Liver (tissue), 3 donors: ENCODE measurements at regions not wholly inside any gene's neighbourhood (a gene's known extent, or its start where the extent isn't known, plus 50 kb on each side); places are given as distances from the start of the nearest gene placed in this dataset.

Experiments used
- FOXA1 ChIP-seq: IDR thresholded peaks from 2 replicates; pipeline ENCODE4 v1.6.1; 2016; ENCODE audit warnings: antibody characterized with exemption
- GABPA ChIP-seq, 2 donors: IDR thresholded peaks in 1 of 2; conservative IDR thresholded peaks in 1 of 2; 2 replicates each; pipeline ENCODE4 v1.6.1; 2016; ENCODE audit warnings: antibody characterized with exemption in 2 of 2, mild to moderate bottlenecking in 1 of 2, moderate library complexity in 1 of 2
- HNF4A ChIP-seq, 2 donors: conservative IDR thresholded peaks; 2 replicates each; pipeline ENCODE4 v1.6.1; 2016; ENCODE audit warnings: antibody characterized with exemption in 2 of 2, mild to moderate bottlenecking in 2 of 2
- JUND ChIP-seq, 2 donors: IDR thresholded peaks; 2 replicates each; pipeline ENCODE4 v1.6.1; 2016; ENCODE audit warnings: antibody characterized with exemption in 2 of 2
- RAD21 ChIP-seq, 2 donors: IDR thresholded peaks; 2 replicates each; pipeline ENCODE4 v1.6.1; 2016; ENCODE audit warnings: antibody characterized with exemption in 2 of 2, mild to moderate bottlenecking in 2 of 2
- RXRA ChIP-seq, 2 donors: IDR thresholded peaks; 2 replicates each; pipeline ENCODE4 v1.6.1; 2017 to 2018; ENCODE audit warnings: antibody characterized with exemption in 2 of 2, mild to moderate bottlenecking in 1 of 2
- SP1 ChIP-seq: IDR thresholded peaks from 2 replicates; pipeline ENCODE4 v1.6.1; 2018; ENCODE audit warnings: antibody characterized with exemption, mild to moderate bottlenecking
- TAF1 ChIP-seq: conservative IDR thresholded peaks from 2 replicates; pipeline ENCODE4 v1.6.1; 2016; ENCODE audit warnings: antibody characterized with exemption, mild to moderate bottlenecking
- YY1 ChIP-seq: IDR thresholded peaks from 2 replicates; pipeline ENCODE4 v1.6.1; 2016; ENCODE audit warnings: antibody characterized with exemption, mild to moderate bottlenecking
- TF ChIP-seq, protein P1 (sequence below): fragments of 150-350 bp; IDR thresholded peaks from 2 replicates; pipeline ENCODE4 v1.5.1; 2017; ENCODE audit warnings: improper control_type of control experiment, low read depth, low read length; ENCODE audit not compliant: missing input control
- TF ChIP-seq, protein P2 (sequence below): IDR thresholded peaks from 2 replicates; pipeline ENCODE4 v1.6.1; 2016; ENCODE audit warnings: antibody characterized with exemption, mild to moderate bottlenecking
- TF ChIP-seq, protein P3 (sequence below): IDR thresholded peaks from 2 replicates; pipeline ENCODE4 v1.6.1; 2016; ENCODE audit warnings: antibody characterized with exemption
- TF ChIP-seq, protein P4 (sequence below): IDR thresholded peaks from 2 replicates; pipeline ENCODE4 v1.6.1; 2016; ENCODE audit warnings: antibody characterized with exemption
- TF ChIP-seq, protein P5 (sequence below): IDR thresholded peaks from 2 replicates; pipeline ENCODE4 v1.6.1; 2016; ENCODE audit warnings: antibody characterized with exemption
- donor health status: healthy.
- donor health status: healthy.

DNA sequence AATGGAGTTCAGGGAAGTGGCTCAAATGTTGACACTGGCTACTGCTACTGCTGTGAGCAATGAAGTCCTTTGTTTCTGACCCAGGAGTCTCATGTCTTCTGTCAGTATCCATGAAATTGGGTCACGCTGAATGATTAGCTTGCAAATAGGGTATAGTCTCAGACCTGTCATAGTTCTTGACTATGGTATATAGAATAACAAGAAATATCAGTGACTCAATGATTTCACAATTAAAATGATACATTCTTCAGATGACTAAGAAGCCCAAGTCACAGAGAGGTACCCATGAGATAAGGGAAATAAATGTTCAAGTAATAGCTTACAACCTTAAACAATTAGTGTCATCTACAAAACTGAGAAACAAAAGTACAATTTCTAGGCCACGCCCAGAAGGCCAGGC lies 89.3 kb downstream of the LYZL2 start:
- TF ChIP-seq, protein P1, sequence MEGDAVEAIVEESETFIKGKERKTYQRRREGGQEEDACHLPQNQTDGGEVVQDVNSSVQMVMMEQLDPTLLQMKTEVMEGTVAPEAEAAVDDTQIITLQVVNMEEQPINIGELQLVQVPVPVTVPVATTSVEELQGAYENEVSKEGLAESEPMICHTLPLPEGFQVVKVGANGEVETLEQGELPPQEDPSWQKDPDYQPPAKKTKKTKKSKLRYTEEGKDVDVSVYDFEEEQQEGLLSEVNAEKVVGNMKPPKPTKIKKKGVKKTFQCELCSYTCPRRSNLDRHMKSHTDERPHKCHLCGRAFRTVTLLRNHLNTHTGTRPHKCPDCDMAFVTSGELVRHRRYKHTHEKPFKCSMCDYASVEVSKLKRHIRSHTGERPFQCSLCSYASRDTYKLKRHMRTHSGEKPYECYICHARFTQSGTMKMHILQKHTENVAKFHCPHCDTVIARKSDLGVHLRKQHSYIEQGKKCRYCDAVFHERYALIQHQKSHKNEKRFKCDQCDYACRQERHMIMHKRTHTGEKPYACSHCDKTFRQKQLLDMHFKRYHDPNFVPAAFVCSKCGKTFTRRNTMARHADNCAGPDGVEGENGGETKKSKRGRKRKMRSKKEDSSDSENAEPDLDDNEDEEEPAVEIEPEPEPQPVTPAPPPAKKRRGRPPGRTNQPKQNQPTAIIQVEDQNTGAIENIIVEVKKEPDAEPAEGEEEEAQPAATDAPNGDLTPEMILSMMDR = no peak
- TF ChIP-seq TAF1 = no peak
- no peak for TF ChIP-seq GABPA (IDR thresholded peaks at IDR 0.05 in 1 of 2, conservative IDR thresholded peaks at IDR 0.05 in 1 of 2)
- no peak for TF ChIP-seq RAD21 (IDR thresholded peaks at IDR 0.05)
- no peak for TF ChIP-seq JUND (IDR thresholded peaks at IDR 0.05)
- TF ChIP-seq, protein P2, sequence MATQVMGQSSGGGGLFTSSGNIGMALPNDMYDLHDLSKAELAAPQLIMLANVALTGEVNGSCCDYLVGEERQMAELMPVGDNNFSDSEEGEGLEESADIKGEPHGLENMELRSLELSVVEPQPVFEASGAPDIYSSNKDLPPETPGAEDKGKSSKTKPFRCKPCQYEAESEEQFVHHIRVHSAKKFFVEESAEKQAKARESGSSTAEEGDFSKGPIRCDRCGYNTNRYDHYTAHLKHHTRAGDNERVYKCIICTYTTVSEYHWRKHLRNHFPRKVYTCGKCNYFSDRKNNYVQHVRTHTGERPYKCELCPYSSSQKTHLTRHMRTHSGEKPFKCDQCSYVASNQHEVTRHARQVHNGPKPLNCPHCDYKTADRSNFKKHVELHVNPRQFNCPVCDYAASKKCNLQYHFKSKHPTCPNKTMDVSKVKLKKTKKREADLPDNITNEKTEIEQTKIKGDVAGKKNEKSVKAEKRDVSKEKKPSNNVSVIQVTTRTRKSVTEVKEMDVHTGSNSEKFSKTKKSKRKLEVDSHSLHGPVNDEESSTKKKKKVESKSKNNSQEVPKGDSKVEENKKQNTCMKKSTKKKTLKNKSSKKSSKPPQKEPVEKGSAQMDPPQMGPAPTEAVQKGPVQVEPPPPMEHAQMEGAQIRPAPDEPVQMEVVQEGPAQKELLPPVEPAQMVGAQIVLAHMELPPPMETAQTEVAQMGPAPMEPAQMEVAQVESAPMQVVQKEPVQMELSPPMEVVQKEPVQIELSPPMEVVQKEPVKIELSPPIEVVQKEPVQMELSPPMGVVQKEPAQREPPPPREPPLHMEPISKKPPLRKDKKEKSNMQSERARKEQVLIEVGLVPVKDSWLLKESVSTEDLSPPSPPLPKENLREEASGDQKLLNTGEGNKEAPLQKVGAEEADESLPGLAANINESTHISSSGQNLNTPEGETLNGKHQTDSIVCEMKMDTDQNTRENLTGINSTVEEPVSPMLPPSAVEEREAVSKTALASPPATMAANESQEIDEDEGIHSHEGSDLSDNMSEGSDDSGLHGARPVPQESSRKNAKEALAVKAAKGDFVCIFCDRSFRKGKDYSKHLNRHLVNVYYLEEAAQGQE = no peak
- TF ChIP-seq, protein P3, sequence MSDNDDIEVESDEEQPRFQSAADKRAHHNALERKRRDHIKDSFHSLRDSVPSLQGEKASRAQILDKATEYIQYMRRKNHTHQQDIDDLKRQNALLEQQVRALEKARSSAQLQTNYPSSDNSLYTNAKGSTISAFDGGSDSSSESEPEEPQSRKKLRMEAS = no peak
- TF ChIP-seq, protein P4, sequence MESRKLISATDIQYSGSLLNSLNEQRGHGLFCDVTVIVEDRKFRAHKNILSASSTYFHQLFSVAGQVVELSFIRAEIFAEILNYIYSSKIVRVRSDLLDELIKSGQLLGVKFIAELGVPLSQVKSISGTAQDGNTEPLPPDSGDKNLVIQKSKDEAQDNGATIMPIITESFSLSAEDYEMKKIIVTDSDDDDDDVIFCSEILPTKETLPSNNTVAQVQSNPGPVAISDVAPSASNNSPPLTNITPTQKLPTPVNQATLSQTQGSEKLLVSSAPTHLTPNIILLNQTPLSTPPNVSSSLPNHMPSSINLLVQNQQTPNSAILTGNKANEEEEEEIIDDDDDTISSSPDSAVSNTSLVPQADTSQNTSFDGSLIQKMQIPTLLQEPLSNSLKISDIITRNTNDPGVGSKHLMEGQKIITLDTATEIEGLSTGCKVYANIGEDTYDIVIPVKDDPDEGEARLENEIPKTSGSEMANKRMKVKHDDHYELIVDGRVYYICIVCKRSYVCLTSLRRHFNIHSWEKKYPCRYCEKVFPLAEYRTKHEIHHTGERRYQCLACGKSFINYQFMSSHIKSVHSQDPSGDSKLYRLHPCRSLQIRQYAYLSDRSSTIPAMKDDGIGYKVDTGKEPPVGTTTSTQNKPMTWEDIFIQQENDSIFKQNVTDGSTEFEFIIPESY = no peak
- peak; percentile 2 for TF ChIP-seq YY1
- TF ChIP-seq, protein P5, sequence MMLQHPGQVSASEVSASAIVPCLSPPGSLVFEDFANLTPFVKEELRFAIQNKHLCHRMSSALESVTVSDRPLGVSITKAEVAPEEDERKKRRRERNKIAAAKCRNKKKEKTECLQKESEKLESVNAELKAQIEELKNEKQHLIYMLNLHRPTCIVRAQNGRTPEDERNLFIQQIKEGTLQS = no peak
- no peak for TF ChIP-seq FOXA1
- TF ChIP-seq RXRA (IDR thresholded peaks at IDR 0.05) = no peak
- no peak for TF ChIP-seq SP1
- no peak for TF ChIP-seq HNF4A (conservative IDR thresholded peaks at IDR 0.05)
